ENCODE measurements at regions not wholly inside any gene's neighbourhood (a gene's known extent, or its start where the extent isn't known, plus 50 kb on each side); places are given as distances from the start of the nearest gene placed in this dataset.

DNA sequence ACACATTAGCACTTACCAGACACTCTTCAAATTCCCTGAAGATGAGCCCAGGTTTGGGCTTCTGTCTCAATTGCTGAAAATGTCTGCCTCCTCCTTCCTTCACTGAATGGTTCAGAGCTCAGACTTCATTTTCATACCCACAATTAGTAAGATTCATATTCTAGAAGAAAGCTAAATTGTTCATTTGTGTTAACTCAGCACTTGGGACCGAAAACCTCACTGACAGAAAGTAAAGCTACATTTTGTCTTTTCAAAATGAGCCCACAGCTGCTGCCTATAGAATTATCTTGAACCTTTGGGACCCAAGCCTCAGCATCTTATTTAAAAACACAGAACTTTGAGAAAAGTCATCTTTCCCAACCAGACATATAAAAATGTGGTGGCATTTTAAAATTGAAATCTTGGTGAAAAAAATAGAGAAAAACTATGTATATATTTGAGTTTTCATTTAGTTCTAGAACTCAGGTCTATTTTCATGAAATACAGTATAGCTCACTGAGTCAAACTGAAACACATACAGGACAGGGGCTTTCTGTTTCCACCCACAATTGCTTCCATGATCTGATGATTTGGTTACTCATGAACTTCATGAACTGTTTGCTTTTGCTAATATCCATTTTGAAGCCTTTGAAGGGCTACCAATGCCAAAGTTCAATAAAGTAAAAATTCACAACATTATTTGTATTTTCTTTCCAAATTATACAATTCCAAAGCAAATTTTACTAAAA lies 119.1 kb upstream of the PFKP start:
- intact Hi-C loops (cut with DNase I) = no loop called here
- ATAC-seq (no peak), DNase-seq (no peak)

GRCh38 chr10:2944788-2945187 lies 122.6 kb upstream of the PFKP start:
- ATAC-seq = no peak
- intact Hi-C loops (cut with DNase I) = no loop called here
- Histone ChIP-seq H3K4me1 (no peaks in the 10 kb centered on the region), H3K4me3 (no peak overlapping the region), H3K27me3 (no peaks in the 10 kb centered on the region), H3K27ac (no peak overlapping the region), H3K36me3 (no peaks in the 10 kb centered on the region), H3K9me3 (no peaks in the 10 kb centered on the region)
- TF ChIP-seq, protein P1, sequence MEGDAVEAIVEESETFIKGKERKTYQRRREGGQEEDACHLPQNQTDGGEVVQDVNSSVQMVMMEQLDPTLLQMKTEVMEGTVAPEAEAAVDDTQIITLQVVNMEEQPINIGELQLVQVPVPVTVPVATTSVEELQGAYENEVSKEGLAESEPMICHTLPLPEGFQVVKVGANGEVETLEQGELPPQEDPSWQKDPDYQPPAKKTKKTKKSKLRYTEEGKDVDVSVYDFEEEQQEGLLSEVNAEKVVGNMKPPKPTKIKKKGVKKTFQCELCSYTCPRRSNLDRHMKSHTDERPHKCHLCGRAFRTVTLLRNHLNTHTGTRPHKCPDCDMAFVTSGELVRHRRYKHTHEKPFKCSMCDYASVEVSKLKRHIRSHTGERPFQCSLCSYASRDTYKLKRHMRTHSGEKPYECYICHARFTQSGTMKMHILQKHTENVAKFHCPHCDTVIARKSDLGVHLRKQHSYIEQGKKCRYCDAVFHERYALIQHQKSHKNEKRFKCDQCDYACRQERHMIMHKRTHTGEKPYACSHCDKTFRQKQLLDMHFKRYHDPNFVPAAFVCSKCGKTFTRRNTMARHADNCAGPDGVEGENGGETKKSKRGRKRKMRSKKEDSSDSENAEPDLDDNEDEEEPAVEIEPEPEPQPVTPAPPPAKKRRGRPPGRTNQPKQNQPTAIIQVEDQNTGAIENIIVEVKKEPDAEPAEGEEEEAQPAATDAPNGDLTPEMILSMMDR (IDR thresholded peaks at IDR 0.05) = no peak
- no peak for DNase-seq

More for the DNA sequence above, 119.1 kb upstream of the PFKP start:
- no peak overlapping the region for H3K27ac ChIP-seq
- no peaks in the 10 kb centered on the region for H3K27me3 ChIP-seq
- H3K36me3 ChIP-seq = no peaks in the 10 kb centered on the region
- no peaks in the 10 kb centered on the region for H3K9me3 ChIP-seq
- no peak overlapping the region for H3K4me3 ChIP-seq
- H3K4me1 ChIP-seq = no peaks in the 10 kb centered on the region
- TF ChIP-seq, protein P1 (IDR thresholded peaks at IDR 0.05) = no peak

DNA sequence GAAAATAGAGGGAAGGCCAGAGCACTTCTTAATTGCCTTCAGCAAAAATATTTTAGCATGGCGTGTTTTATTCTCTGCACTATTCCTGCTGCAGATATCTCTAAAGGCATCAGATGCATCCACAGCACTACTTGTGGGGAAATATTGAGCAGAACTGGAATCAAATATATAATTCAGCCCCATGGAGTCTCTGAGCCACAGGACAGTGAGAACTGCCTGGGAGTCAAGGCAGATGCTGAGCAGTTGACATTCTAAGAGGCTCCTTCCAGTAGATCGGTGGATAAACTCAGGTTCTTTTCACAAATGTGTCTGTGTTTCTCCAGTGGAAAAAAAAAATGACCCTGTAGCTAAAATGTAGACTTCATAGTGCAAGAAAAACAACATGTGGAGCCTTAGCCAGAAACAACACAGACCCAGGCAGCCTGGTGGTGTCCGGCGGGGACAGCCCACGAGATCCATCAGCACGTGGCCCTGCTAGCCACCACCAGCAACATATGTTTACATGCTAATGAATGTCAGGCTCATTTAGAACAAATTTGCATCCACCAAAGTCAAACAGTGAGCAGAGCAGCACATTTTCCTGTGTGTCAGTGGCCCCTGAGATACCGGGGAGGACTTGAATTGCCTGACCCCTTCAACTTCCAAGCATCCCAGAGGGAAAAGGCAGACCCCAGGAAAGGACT lies 123.3 kb upstream of the PFKP start:
- DNase-seq (no peak), ATAC-seq (no peak)
- TF ChIP-seq, protein P1 (IDR thresholded peaks at IDR 0.05) = no peak
- Histone ChIP-seq H3K27me3 (peaks cover 0 to 6% of the 10 kb centered on the region in 2 donors), H3K9me3 (no peaks in the 10 kb centered on the region), H3K4me1 (no peaks in the 10 kb centered on the region), H3K27ac (no peak overlapping the region), H3K4me3 (no peak overlapping the region), H3K36me3 (no peaks in the 10 kb centered on the region)
- intact Hi-C loops (cut with DNase I) = no loop called here

DNA sequence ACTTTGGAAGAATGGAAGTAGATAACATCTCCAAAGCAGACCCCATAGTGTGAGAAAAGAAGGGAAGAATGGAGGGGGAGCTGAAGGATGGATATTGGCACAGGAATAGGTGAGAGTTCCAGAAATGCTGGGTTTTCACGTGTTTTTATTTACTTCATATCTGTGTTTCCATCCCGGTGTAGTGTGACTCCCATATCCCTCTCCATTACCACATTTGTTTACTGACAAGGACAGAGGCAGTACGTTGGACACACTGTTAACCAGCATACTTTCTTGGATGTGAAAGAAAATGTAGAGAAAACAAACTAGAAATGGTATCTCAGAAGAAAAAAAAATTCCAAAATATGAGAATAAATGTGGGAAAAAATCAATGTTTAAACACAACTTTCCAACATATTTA lies 124.4 kb upstream of the PFKP start:
- no peaks in the 10 kb centered on the region for H3K36me3 ChIP-seq
- no peak overlapping the region for H3K4me3 ChIP-seq
- H3K9me3 ChIP-seq = no peaks in the 10 kb centered on the region
- no peaks in the 10 kb centered on the region for H3K4me1 ChIP-seq
- TF ChIP-seq, protein P1 (IDR thresholded peaks at IDR 0.05) = no peak
- DNase-seq (no peak), ATAC-seq (no peak)
- H3K27ac ChIP-seq = no peak overlapping the region
- intact Hi-C loops (cut with DNase I) = no loop called here
- peaks cover 0 to 16% of the 10 kb centered on the region in 2 donors for H3K27me3 ChIP-seq

DNA sequence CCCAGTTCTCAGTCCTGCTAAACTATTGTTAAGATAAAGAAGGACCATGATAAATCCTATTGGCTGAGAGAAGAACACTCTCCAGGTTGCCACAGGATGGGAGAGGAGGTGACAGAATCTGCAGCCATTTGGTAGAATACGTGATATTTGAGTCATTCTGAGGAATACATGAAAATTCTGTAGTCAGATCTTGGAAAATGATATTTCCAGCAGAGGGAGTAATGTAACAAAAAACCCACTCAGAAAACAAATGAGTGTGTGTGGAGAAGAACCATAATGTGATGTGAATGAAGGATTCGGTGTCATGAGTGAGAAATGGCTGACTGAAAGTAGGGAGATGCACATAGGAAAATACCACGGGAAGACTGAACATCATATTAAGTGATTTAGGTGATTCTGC lies 128.5 kb upstream of the PFKP start:
- Histone ChIP-seq H3K4me3 (no peak overlapping the region), H3K27me3 (peaks cover 0 to 45% of the 10 kb centered on the region in 2 donors), H3K4me1 (no peaks in the 10 kb centered on the region), H3K27ac (no peak overlapping the region), H3K36me3 (no peaks in the 10 kb centered on the region), H3K9me3 (no peaks in the 10 kb centered on the region)
- DNase-seq (no peak), ATAC-seq (no peak)
- TF ChIP-seq, protein P1 (IDR thresholded peaks at IDR 0.05) = no peak
- intact Hi-C loops (cut with DNase I) = no loop called here
